ENCODE measurements at regions not wholly inside any gene's neighbourhood (a gene's known extent, or its start where the extent isn't known, plus 50 kb on each side); places are given as distances from the start of the nearest gene placed in this dataset.
"Not testable (repeated sequence)": the region's sequence is repeated elsewhere in the genome, so short reads cannot be mapped to it uniquely, and the experiment has no call there.

- DNase-seq: no peak
Measured at GRCh38 chr7:356691-357462, 66.9 kb downstream of the FOXL3 start.

- no peak for DNase-seq
Measured at GRCh38 chr7:357531-358209, 67.7 kb downstream of the FOXL3 start.

GRCh38 chr7:358352-358751, 68.4 kb downstream of the FOXL3 start:
- DNase-seq: no peak

GRCh38 chr7:359226-359765, 69.3 kb downstream of the FOXL3 start:
- no peak for DNase-seq

- DNase-seq: no peak
Measured at GRCh38 chr7:359766-360361, 69.9 kb downstream of the FOXL3 start.

GRCh38 chr7:360454-361100, 70.6 kb downstream of the FOXL3 start:
- DNase-seq: no peak

GRCh38 chr7:361182-361581, 71.2 kb downstream of the FOXL3 start:
- DNase-seq: not testable (repeated sequence)

- DNase-seq: no peak
Measured at GRCh38 chr7:361680-362401, 71.9 kb downstream of the FOXL3 start.

GRCh38 chr7:362402-363096, 72.6 kb downstream of the FOXL3 start:
- DNase-seq: peak; percentile 59

GRCh38 chr7:363626-364025, 73.7 kb downstream of the FOXL3 start:
- no peak for DNase-seq

- no peak for DNase-seq
Measured at GRCh38 chr7:364536-364935, 74.6 kb downstream of the FOXL3 start.

GRCh38 chr7:365593-365992, 75.6 kb downstream of the FOXL3 start:
- no peak for DNase-seq

GRCh38 chr7:366161-366803, 76.3 kb downstream of the FOXL3 start:
- peak; percentile 64 for DNase-seq

GRCh38 chr7:367351-367901, 77.5 kb downstream of the FOXL3 start:
- no peak for DNase-seq

GRCh38 chr7:368651-369475, 78.9 kb downstream of the FOXL3 start:
- no peak for DNase-seq

- no peak for DNase-seq
Measured at GRCh38 chr7:369476-370258, 79.7 kb downstream of the FOXL3 start.

- no peak for DNase-seq
Measured at GRCh38 chr7:370259-370625, 80.3 kb downstream of the FOXL3 start.

- no peak for DNase-seq
Measured at GRCh38 chr7:370775-371118, 80.8 kb downstream of the FOXL3 start.

- no peak for DNase-seq
Measured at GRCh38 chr7:371119-371778, 81.3 kb downstream of the FOXL3 start.
